ENCODE measurements at regions not wholly inside any gene's neighbourhood (a gene's known extent, or its start where the extent isn't known, plus 50 kb on each side); places are given as distances from the start of the nearest gene placed in this dataset.

GRCh38 chr4:141971869-141972268, 335.5 kb downstream of the IL15 start:
- DNase-seq: no peak
- Histone ChIP-seq H3K4me2 (ENCODE audit: insufficient read depth, insufficient read length, low read length) (no peak overlapping the region), H3K4me1 (ENCODE audit: insufficient read depth, low read length) (no peaks in the 10 kb centered on the region), H2BK5ac (ENCODE audit: insufficient read length, low read length) (no peak overlapping the region), H2BK20ac (ENCODE audit: low read depth, low read length, poor library complexity, severe bottlenecking) (no peak overlapping the region), H3K27me3 (ENCODE audit: insufficient read depth, low read length) (no peaks in the 10 kb centered on the region), H2AK5ac (ENCODE audit: insufficient read length, low read length) (no peak overlapping the region), H4K20me1 (ENCODE audit: control insufficient read depth, insufficient read depth, insufficient read length) (no peaks in the 10 kb centered on the region), H3K23ac (ENCODE audit: insufficient read length, low read depth, low read length) (no peak overlapping the region), H3K14ac (ENCODE audit: insufficient read depth, low read length) (no peak overlapping the region), H2AFZ (ENCODE audit: low read length) (no peak overlapping the region), H2BK120ac (ENCODE audit: low read depth, low read length, poor library complexity, severe bottlenecking) (no peak overlapping the region), H2BK15ac (ENCODE audit: low read depth, low read length) (no peak overlapping the region), H3K79me2 (ENCODE audit: insufficient read depth, low read length) (no peaks in the 10 kb centered on the region), H3K9ac (ENCODE audit: extremely low read depth, insufficient read length, low read length) (no peak overlapping the region), H3K79me1 (ENCODE audit: insufficient read depth, low read depth, low read length, poor library complexity, severe bottlenecking) (no peaks in the 10 kb centered on the region), H2BK12ac (ENCODE audit: insufficient read length, low read depth, low read length) (no peak overlapping the region), H4K91ac (ENCODE audit: insufficient read length, low read depth, low read length) (no peak overlapping the region), H3K56ac (ENCODE audit: insufficient read length, low read depth, low read length) (no peak overlapping the region), H3K9me3 (ENCODE audit: control insufficient read depth, low read depth, low read length) (no peaks in the 10 kb centered on the region), H3K4ac (ENCODE audit: low read depth, low read length) (no peak overlapping the region), H4K5ac (ENCODE audit: insufficient read length, low read depth, low read length) (no peak overlapping the region), H4K8ac (replicated peaks; ENCODE audit: insufficient read length, low read depth, low read length) (no peak overlapping the region), H3K18ac (ENCODE audit: insufficient read length, low read depth, low read length) (no peak overlapping the region), H3T11ph (ENCODE audit: low read length) (no peak overlapping the region), H3K27ac (ENCODE audit: insufficient read length, low read depth, low read length) (no peak overlapping the region), H3K23me2 (ENCODE audit: insufficient read length, low read depth, low read length, poor library complexity, severe bottlenecking) (no peaks in the 10 kb centered on the region)
- H3K27me3 Mint-ChIP-seq (ENCODE audit: low read depth): peaks cover 2% of the 10 kb centered on the region
- TF ChIP-seq CTCF (conservative IDR thresholded peaks at IDR 0.05): no peak
- no peaks in the 10 kb centered on the region for H3K4me1 Mint-ChIP-seq
- H3K4me3 Mint-ChIP-seq: no peak overlapping the region
- peaks cover 48 to 51% of the 10 kb centered on the region in 2 experiments for H3K9me3 Mint-ChIP-seq
- no CpG with 5 or more reads among the region's 3 CpGs for WGBS (ENCODE audit: extremely low coverage, insufficient read length, low lambda C conversion rate)
- peaks cover 3 to 29% (median 23%) of the 10 kb centered on the region in 3 experiments; a peak in 6 of 7 replicates for H3K36me3 Mint-ChIP-seq (ENCODE audit: insufficient read depth in 1 of 3, low read depth in 3 of 3)
- H3K27ac Mint-ChIP-seq: no peak overlapping the region

All from H9 (cell line).